Activated CD8-positive, alpha-beta memory T cell treated with anti-CD3 and anti-CD28 coated beads, Interleukin-2, amount 50 U/mL, for 48 hours (primary cell): ENCODE measurements at regions not wholly inside any gene's neighbourhood (a gene's known extent, or its start where the extent isn't known, plus 50 kb on each side); places are given as distances from the start of the nearest gene placed in this dataset.

Source experiments
- DNase-seq: peaks from one replicate; pipeline ENCODE4 v3.0.0-alpha.2; 2020

- DNase-seq: no peak
These were observed 395.4 kb upstream of the WWC1 start for GRCh38 chr5:167895899-167896659.

GRCh38 chr5:167896814-167897213 lies 394.6 kb upstream of the WWC1 start:
- DNase-seq: no peak

- DNase-seq: no peak
These were observed 394.1 kb upstream of the WWC1 start for GRCh38 chr5:167897371-167897770.

GRCh38 chr5:167898361-167899042 lies 392.9 kb upstream of the WWC1 start:
- DNase-seq: no peak

- DNase-seq: no peak
These were observed 391.9 kb upstream of the WWC1 start for GRCh38 chr5:167899490-167900070.

GRCh38 chr5:167900340-167900935 lies 391.0 kb upstream of the WWC1 start:
- no peak for DNase-seq

- no peak for DNase-seq
These were observed 389.1 kb upstream of the WWC1 start for GRCh38 chr5:167902298-167902697.

GRCh38 chr5:167903243-167903642 lies 388.2 kb upstream of the WWC1 start:
- DNase-seq: no peak

GRCh38 chr5:167903659-167904058 lies 387.8 kb upstream of the WWC1 start:
- DNase-seq: no peak

GRCh38 chr5:167905919-167906853 lies 385.3 kb upstream of the WWC1 start:
- no peak for DNase-seq

GRCh38 chr5:167908606-167909005 lies 382.8 kb upstream of the WWC1 start:
- no peak for DNase-seq

GRCh38 chr5:167912941-167913665 lies 378.3 kb upstream of the WWC1 start:
- no peak for DNase-seq

GRCh38 chr5:167915237-167915636 lies 376.2 kb upstream of the WWC1 start:
- DNase-seq: no peak

GRCh38 chr5:167916261-167916691 lies 375.2 kb upstream of the WWC1 start:
- DNase-seq: no peak

- DNase-seq: no peak
These were observed 374.7 kb upstream of the WWC1 start for GRCh38 chr5:167916706-167917105.

- no peak for DNase-seq
These were observed 373.1 kb upstream of the WWC1 start for GRCh38 chr5:167918184-167918812.

- no peak for DNase-seq
These were observed 372.5 kb upstream of the WWC1 start for GRCh38 chr5:167918813-167919483.

GRCh38 chr5:167920589-167920988 lies 370.9 kb upstream of the WWC1 start:
- DNase-seq: no peak

- DNase-seq: no peak
These were observed 369.6 kb upstream of the WWC1 start for GRCh38 chr5:167921796-167922195.

- no peak for DNase-seq
These were observed 368.0 kb upstream of the WWC1 start for GRCh38 chr5:167923396-167923795.

GRCh38 chr5:167929841-167930240 lies 361.6 kb upstream of the WWC1 start:
- DNase-seq: no peak
